RPMI8226 (cell line): ENCODE measurements at regions not wholly inside any gene's neighbourhood (a gene's known extent, or its start where the extent isn't known, plus 50 kb on each side); places are given as distances from the start of the nearest gene placed in this dataset.
"Not testable (repeated sequence)": the region's sequence is repeated elsewhere in the genome, so short reads cannot be mapped to it uniquely, and the experiment has no call there.

ENCODE experiments used
- DNase-seq: peaks from one replicate; pipeline ENCODE4 v3.0.0-alpha.2; 2015

DNA sequence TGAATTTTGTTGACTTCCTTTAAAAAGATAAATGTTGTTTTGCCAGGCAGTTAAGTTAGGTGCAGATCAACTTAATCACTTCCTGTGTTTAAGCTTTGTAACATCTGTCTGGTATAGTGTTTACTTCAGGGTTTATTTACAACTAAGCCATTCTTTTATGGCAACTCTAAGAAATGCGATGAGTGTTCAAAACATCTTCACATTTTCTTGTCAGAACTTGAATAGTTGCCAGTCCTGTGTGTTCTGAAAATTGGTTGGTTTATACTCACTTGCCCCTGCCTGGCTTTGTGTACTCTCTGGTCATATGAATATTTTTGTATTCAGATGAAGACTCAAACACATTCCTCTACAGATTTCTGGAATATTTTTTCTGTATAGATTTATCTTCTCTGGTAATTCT is 327.2 kb downstream of the MDFIC start:
- DNase-seq: no peak

GRCh38 chr7:115241151-115241550 is 319.3 kb downstream of the MDFIC start:
- no peak for DNase-seq

DNA sequence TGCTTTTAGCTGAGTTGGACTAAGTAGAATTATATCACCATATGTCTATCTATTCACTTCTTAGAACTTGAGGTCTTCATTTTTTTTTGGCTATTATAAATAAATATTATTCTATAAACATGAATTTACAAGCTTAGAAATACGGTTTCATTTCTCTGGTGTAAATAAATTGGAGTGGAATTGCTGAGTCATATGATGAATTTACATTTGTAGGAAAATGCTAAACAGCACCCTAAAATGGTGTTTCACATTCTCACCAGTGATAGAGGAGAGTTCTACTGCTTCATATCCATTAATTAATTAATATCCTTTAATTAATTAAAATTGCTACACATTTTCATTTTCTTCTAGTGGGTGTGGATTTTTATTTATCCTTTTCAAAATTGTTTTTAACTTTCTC is 318.3 kb downstream of the MDFIC start:
- no peak for DNase-seq

DNA sequence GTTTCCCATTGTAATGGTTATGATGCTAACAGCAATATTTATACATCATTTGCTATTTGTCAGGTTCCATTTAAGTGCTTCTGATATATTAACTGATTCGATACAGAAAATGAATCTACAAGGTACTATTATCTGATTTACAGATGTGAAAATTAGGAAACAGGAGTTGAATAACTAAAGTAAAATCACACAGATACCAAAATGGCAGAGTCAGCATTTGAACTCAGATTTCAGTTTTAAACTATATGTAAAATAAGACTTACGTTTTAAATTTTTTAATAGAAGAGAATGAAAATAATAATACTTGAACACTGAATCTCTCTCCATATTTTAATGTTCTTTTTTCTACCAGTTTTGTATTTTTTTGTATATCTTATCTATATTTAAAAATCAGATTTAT is 313.2 kb downstream of the MDFIC start:
- no peak for DNase-seq

DNA sequence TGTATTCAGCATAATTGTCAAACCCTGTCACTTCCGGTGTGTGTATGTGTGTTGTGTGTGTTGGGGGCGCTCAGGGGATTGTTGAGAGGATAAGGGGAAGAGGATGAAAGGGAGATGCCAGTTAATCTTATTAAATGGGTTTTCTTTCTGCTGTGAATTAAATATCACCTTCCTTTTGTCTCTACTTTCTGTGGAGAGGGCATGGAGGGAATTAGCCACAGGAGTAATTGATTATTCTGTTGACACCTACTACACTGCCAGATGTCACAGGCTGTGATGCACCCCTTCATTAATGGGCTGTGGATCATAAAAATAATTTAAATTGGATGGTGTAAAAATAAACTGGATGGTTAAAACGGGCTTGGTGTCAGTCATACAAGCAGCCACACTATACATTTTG is 311.9 kb downstream of the MDFIC start:
- no peak for DNase-seq

DNA sequence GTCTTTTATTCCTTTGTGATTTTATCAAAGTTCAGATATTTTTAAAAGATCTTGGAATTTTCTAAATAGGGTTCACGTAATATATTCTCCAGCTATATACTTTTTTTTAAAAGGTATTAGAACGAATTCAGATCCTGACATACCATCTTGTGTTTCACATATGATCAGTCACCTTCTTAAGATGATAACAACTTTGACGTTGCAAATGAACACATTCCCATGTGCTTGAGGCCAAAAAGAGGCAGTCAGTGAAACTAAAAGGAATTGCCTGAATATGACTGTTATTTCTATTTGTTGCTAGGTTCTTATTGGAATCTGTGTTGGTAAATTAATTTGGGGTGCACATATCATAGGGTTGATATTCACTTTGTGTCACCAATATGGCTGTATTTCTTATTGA is 310.1 kb downstream of the MDFIC start:
- DNase-seq: no peak

DNA sequence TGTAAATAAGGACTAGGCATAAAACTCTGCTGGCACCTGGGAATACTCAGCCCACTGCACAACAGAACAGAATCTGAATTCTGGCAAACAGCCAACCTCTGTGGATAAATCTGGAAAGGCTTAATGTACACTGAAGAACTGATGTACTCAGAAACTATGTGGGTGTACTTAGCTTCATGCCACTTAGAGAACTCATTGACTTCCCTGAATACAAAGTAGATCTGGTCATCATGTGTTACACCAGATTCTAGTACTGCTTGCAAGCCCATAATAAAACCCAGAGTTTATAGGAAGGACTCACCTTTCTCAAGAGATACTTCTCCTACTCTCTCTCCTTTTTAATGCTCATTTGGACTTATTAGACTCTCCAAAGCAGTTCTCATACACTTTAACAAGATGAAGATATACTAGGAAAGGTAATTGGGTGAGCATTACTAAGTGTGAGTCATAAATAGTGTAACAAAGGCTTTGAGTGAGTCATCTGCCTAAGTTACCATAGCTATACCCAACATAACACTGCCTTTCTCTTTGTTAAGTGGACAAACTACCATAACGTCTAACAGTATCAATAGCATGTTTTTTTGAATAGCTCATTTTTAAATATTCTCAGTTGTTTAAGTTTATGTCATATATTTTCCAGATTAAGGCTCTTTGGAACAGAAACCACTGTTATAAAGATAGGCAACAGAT is 309.1 kb downstream of the MDFIC start:
- DNase-seq: no peak

GRCh38 chr7:115229401-115230105 is 307.7 kb downstream of the MDFIC start:
- DNase-seq: no peak

DNA sequence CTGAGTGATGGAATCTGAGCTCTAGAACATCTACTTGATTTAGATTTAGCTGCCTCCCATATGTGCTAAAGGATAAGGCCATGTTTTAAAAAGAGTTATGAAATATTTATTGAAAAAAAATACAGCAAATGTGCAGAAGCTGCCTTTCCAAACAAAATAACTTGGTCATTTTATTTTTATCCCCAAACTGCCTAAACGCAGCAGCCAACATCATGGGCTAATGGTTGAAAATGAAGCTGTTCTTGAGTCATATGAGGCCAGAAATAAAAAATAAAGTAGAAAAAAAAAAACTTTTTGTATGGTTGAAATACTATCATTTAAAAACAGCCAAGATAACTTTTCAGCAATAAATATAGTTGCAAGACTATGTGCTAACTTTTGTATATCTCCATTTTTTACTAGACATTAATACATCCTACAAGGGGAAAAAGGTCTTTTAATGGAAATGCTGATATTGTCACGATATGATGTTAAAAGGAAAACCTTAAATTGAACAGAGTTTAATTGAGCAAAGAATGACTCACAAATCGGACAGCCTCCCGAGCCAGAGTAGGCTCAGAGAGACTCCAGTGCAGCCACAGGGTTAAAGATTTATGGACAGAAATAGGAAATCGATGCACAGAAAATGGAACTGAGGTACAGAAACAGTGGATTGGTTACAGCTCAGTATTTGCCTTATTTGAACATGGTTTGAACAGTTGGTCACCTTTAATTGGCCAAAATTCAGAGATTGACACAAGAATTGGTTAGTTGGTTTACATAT is 305.8 kb downstream of the MDFIC start:
- DNase-seq: no peak

- DNase-seq: no peak
These were observed 304.5 kb downstream of the MDFIC start for GRCh38 chr7:115226410-115226809.

DNA sequence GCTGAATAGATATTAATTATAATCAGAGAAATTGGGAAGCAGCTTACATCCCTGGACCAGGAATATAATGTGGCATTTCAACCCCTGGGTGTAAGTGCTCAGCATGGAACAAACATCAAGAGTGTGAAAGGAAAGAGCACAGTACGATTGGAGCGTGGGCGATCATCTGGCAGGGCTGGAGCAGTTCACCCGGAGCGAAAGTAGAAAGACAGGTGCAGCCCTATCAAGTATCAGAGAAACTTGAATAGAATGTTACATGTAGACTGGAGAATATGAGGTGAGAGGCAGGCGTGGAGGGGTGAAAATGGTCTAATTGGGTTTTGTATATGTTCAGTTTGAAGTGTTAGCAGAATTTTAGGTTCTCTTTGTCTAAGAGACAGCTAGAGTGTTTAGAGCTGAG is 303.0 kb downstream of the MDFIC start:
- DNase-seq: no peak

GRCh38 chr7:115223959-115224358 is 302.1 kb downstream of the MDFIC start:
- no peak for DNase-seq

GRCh38 chr7:115221456-115221855 is 299.6 kb downstream of the MDFIC start:
- DNase-seq: no peak

DNA sequence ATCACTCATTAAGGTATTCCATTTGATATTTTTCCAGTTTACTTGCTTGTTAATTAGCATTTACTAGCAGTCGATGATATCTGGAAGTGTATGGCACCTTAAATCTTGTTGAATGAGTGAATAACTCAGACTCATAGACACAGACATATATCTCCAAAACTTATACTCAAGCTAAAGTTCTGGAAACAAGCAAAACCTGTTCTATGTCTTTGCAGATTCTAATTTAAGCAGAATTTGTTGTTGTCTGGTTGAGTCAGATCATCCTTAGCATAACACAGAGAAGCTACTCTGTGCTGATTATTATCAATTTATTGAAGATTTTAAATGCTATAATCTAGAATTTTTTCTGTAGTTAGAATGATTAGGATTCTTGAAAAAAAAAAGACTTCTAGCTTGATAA is 296.2 kb downstream of the MDFIC start:
- DNase-seq: no peak

DNA sequence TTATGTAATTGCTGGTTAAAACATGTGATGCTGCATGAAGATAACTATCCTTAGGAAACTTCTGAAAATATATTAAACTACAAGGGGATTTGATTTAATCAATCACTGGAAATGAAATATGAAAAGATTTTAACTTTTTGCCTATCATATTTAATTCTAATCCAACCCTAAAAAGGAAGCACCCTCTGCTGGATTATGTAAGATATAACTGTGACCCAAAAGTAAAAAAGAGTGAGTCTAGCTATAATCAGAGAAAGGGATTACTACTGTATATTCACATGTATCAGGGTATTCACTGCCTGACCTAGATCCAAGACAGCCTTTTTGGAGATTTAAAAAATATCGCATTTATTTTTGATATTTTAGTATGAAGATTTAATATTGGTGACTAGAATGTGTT is 295.5 kb downstream of the MDFIC start:
- no peak for DNase-seq

DNA sequence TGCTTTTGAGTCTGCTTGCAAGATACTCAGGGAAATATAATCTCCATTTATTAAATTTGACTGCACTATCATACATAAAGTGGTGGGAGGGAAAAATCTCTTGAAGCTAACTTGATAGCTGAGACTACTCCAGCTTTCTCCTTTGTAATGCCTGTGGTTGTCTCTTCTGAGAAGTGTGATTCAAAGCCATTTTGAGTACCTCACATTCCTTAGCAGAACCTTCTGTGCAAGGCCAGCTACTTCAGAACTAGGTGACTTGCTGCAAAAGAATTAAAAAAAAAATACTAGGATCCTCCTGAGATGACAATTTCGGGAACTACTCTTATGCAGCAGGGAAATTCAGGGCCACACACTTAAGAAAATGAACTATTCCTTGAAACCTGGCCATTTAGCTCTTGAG is 294.8 kb downstream of the MDFIC start:
- no peak for DNase-seq

- no peak for DNase-seq
These were observed 289.3 kb downstream of the MDFIC start for GRCh38 chr7:115211171-115211570.

GRCh38 chr7:115210552-115210951 is 288.7 kb downstream of the MDFIC start:
- no peak for DNase-seq

- DNase-seq: no peak
These were observed 287.0 kb downstream of the MDFIC start for GRCh38 chr7:115208710-115209560.

- DNase-seq: not testable (repeated sequence)
These were observed 284.5 kb downstream of the MDFIC start for GRCh38 chr7:115206374-115206773.

DNA sequence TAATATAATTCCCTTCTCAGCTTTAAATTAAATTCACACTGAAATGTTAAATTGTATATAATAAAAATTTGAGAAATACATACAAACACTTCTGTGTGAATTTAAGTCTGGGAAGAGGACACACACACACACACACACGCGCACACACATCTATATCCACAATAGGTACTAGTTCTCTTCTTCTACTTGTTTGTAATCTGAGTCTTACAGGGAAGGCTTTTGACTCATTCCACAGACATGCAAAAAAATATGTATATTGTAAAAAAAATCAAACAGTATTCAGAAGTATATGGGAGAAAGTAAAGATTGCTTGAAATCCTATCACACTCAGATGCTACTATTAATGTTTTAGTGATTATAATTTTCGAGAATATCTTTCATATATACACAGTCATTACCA is 276.2 kb downstream of the MDFIC start:
- no peak for DNase-seq

GRCh38 chr7:115195208-115195607 is 273.3 kb downstream of the MDFIC start:
- DNase-seq: no peak

DNA sequence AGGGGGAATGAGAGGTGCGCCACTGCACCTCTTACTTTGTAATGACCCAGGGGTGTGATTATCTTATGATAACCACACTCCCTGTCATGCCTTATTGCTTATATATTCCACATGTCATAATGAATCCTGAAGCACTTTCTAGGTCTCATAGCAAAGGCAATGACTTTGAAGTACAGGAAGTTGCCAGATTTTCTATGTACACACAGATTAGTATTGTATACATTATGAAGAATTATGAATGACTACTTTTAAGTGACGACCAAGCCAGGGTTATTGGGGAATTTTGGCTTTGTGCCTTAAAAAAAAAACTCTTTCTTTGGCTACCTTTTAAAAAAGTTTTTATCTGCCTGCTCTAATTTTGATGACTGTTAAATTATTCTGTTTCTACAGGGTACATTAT is 269.6 kb downstream of the MDFIC start:
- no peak for DNase-seq
